Endothelial cell of umbilical vein (primary cell): ENCODE measurements at regions not wholly inside any gene's neighbourhood (a gene's known extent, or its start where the extent isn't known, plus 50 kb on each side); places are given as distances from the start of the nearest gene placed in this dataset.

Source experiments
- BruUV-seq: library from RNA; stranded (reverse); fragments of 400-500 nt; replicated peaks from 2 replicates; lab custom pipeline; 2021; lab: Mats Ljungman, UMichigan
- CTCF ChIA-PET: fragments of 300-600, 350-600 bp; sonication (Branson Sonifier 250); formaldehyde crosslinking; loops from one replicate; lab custom pipeline; 2021; ENCODE audit warnings: antibody characterized with exemption, inconsistent platforms; lab: Charles Lee
- POLR2A ChIA-PET: fragments of 300-600, 350-600 bp; sonication (Branson Sonifier 250); formaldehyde crosslinking; loops from one replicate; lab custom pipeline; 2021; ENCODE audit warnings: antibody characterized with exemption, inconsistent platforms; lab: Charles Lee
- DNase-seq: peaks from one replicate; pipeline ENCODE4 v3.0.0-alpha.2; 2011; ENCODE audit warnings: low read depth, low spot score
- FAIRE-seq: peaks from 2 replicates; lab custom pipeline; 2011; peaks lifted over from hg19 to GRCh38; lab: Jason Lieb, UNC
- H2AFZ ChIP-seq: 2 replicates; pipeline ENCODE4 v1.6.0; 2012; ENCODE audit warnings: low read depth, low read length, control low read depth, inconsistent platforms
- H3K27ac ChIP-seq: 2 replicates; pipeline ENCODE4 v1.5.1; 2011; ENCODE audit warnings: low read depth, mild to moderate bottlenecking, control low read depth, low read length, moderate library complexity; ENCODE audit not compliant: insufficient read depth
- H3K27me3 ChIP-seq, 2 experiments: 2 replicates each; pipeline versions ENCODE4 v1.6.0 to v1.6.1; 2011; ENCODE audit warnings: low read length in 2 of 2, mixed read lengths in 1 of 2; ENCODE audit not compliant: control insufficient read depth in 2 of 2, insufficient read depth in 2 of 2
- H3K36me3 ChIP-seq, 2 experiments: 2 replicates in 1 of 2; 3 replicates in 1 of 2; pipeline ENCODE4 v1.5.1; 2011; ENCODE audit warnings: low read length in 2 of 2, mild to moderate bottlenecking in 1 of 2, moderate library complexity in 1 of 2; ENCODE audit not compliant: control insufficient read depth in 2 of 2, insufficient read depth in 2 of 2; ENCODE audit errors: extremely low read depth in 1 of 2
- H3K4me1 ChIP-seq: 3 replicates; pipeline ENCODE4 v1.5.1; 2011; ENCODE audit warnings: mild to moderate bottlenecking, low read length; ENCODE audit not compliant: control insufficient read depth, insufficient read depth; ENCODE audit errors: extremely low read depth
- H3K4me2 ChIP-seq: 2 replicates; pipeline ENCODE4 v1.6.1; 2011; ENCODE audit warnings: low read length, control low read depth, mixed read lengths; ENCODE audit not compliant: insufficient read depth
- H3K4me3 ChIP-seq, 3 experiments: fragments of 200-600 bp in 1 of 3; sonication (generic), shearing (Covaris generic) in 1 of 3; replicated peaks in 1 of 3; 2 replicates each; pipeline ENCODE4 v1.5.1; 2011 to 2016; ENCODE audit warnings: control low read depth in 3 of 3, low read length in 3 of 3, mild to moderate bottlenecking in 2 of 3, inconsistent platforms in 1 of 3, low read depth in 1 of 3, moderate library complexity in 1 of 3; ENCODE audit not compliant: insufficient read depth in 1 of 3
- H3K79me2 ChIP-seq: 2 replicates; pipeline ENCODE4 v1.6.0; 2012; ENCODE audit warnings: low read length, inconsistent platforms; ENCODE audit not compliant: control insufficient read depth, insufficient read depth
- H3K9ac ChIP-seq: replicated peaks from 2 replicates; pipeline ENCODE3; 2011; ENCODE audit warnings: low read length, control low read depth; ENCODE audit not compliant: insufficient read depth; ENCODE audit errors: extremely low read depth
- H3K9me1 ChIP-seq: replicated peaks from 3 replicates; pipeline ENCODE4 v1.6.0; 2011; ENCODE audit warnings: mild to moderate bottlenecking, low read length; ENCODE audit not compliant: control insufficient read depth, insufficient read depth; ENCODE audit errors: extremely low read depth
- H3K9me3 ChIP-seq: replicated peaks from 2 replicates; pipeline ENCODE4 v1.5.1; 2012; ENCODE audit warnings: low read length, inconsistent platforms; ENCODE audit not compliant: control insufficient read depth, insufficient read depth
- H4K20me1 ChIP-seq: replicated peaks from 2 replicates; pipeline ENCODE3; 2011; ENCODE audit warnings: mild to moderate bottlenecking, low read length; ENCODE audit not compliant: control insufficient read depth, insufficient read depth; ENCODE audit errors: extremely low read depth
- CTCF ChIP-seq, 2 donors: IDR thresholded peaks; 1 replicate in 1 of 2; 2 replicates in 1 of 2; pipeline ENCODE4 v1.5.1; 2011; ENCODE audit warnings: low read length in 2 of 2, mild to moderate bottlenecking in 2 of 2, moderate library complexity in 2 of 2, control low read depth in 1 of 2, inconsistent platforms in 1 of 2, low read depth in 1 of 2; ENCODE audit not compliant: insufficient read depth in 1 of 2; ENCODE audit errors: extremely low read depth in 1 of 2
- EZH2 ChIP-seq: IDR thresholded peaks from 2 replicates; pipeline ENCODE4 v1.6.1; 2012; ENCODE audit warnings: borderline replicate concordance, low read depth, mild to moderate bottlenecking, moderate library complexity, low read length, inconsistent platforms; ENCODE audit not compliant: severe bottlenecking
- FOS ChIP-seq: IDR thresholded peaks from 2 replicates; pipeline ENCODE4 v1.6.1; 2011; ENCODE audit warnings: mild to moderate bottlenecking, low read length, moderate library complexity, borderline replicate concordance; ENCODE audit not compliant: insufficient read depth
- GATA2 ChIP-seq: IDR thresholded peaks from 2 replicates; pipeline ENCODE4 v1.7.0; 2011; ENCODE audit warnings: low read depth, mild to moderate bottlenecking, moderate library complexity, mixed read lengths, low read length; ENCODE audit not compliant: insufficient read length, insufficient read depth
- JUN ChIP-seq: IDR thresholded peaks from 2 replicates; pipeline ENCODE4 v1.6.1; 2011; ENCODE audit warnings: borderline replicate concordance, low read depth; ENCODE audit not compliant: insufficient read length, insufficient read depth
- MAX ChIP-seq: IDR thresholded peaks from 2 replicates; pipeline ENCODE4 v1.6.1; 2011; ENCODE audit not compliant: insufficient read depth, insufficient read length
- MYC ChIP-seq: IDR thresholded peaks from one replicate; pipeline ENCODE4 v1.6.1; 2011; ENCODE audit warnings: mild to moderate bottlenecking, low read depth, low read length
- POLR2A ChIP-seq: IDR thresholded peaks from 2 replicates; pipeline ENCODE4 v1.6.1; 2012; ENCODE audit warnings: low read depth, mild to moderate bottlenecking, control low read depth, low read length
- POLR2AphosphoS5 ChIP-seq: IDR thresholded peaks from 2 replicates; pipeline ENCODE4 v1.6.1; 2012; ENCODE audit warnings: low read depth, mild to moderate bottlenecking, control low read depth, low read length, moderate library complexity; ENCODE audit not compliant: insufficient read depth
- dilution Hi-C: fragments of 300-500 bp; cut with MboI; formaldehyde crosslinking; loops from one replicate; pipeline ENCODE4 v1.15.0; 2019; ENCODE audit warnings: low sequenced_read_pairs; ENCODE audit not compliant: extremely low pct_ligation_motif_present
- intact Hi-C: fragments of 100-400 bp; cut with micrococcal nuclease; formaldehyde crosslinking; loops from one replicate; pipeline ENCODE4 v1.10.0; 2022

GRCh38 chr2:52391621-52392020 is 1359.7 kb upstream of the NRXN1 start:
- Histone ChIP-seq H3K9ac (no peak overlapping the region), H4K20me1 (no peaks in the 10 kb centered on the region), H3K79me2 (no peaks in the 10 kb centered on the region), H2AFZ (no peak overlapping the region), H3K4me1 (no peaks in the 10 kb centered on the region), H3K9me3 (no peaks in the 10 kb centered on the region), H3K36me3 (no peaks in the 10 kb centered on the region), H3K27me3 (no peaks in the 10 kb centered on the region), H3K4me2 (no peak overlapping the region), H3K9me1 (no peaks in the 10 kb centered on the region), H3K27ac (no peak overlapping the region), H3K4me3 (no peak overlapping the region)
- dilution Hi-C loops: no loop called here
- no peak for TF ChIP-seq POLR2A
- no peak for TF ChIP-seq POLR2AphosphoS5
- no peak for TF ChIP-seq CTCF (IDR thresholded peaks at IDR 0.05; ENCODE audit: extremely low read depth in 1 of 2, insufficient read depth in 1 of 2, low read depth in 1 of 2, low read length in 2 of 2)
- no peak for TF ChIP-seq JUN
- no peak for TF ChIP-seq EZH2
- no peak for TF ChIP-seq MYC
- FAIRE-seq (no peak), DNase-seq (no peak)
- ChIA-PET POLR2A (no interaction called here), CTCF (no interaction called here)
- intact Hi-C loops: no loop called here
- BruUV-seq: no TSS peak

DNA sequence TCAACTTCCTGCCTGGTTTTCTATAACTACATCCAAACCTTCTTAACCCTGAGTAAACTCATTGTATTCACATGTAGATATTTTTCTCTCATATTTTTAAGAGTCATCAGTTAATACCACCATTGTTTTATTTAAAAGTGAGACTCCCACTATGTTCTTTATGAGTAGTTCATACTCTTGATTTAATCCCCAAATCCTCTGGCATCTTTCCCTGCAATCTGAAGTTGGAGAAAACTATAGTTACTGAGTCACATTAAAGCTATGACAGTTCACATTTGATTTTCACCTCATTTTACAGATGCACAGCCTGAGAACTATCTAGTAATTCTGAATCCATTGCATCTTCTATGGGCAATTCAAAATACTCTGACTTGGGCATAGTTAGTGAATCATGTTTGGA is 1358.7 kb upstream of the NRXN1 start:
- no peak overlapping the region for H3K4me3 ChIP-seq
- no peaks in the 10 kb centered on the region for H3K4me1 ChIP-seq
- H3K9ac ChIP-seq: no peak overlapping the region
- H3K36me3 ChIP-seq: no peaks in the 10 kb centered on the region
- no peaks in the 10 kb centered on the region for H3K9me3 ChIP-seq
- ChIA-PET CTCF (no interaction called here), POLR2A (no interaction called here)
- H3K27me3 ChIP-seq: no peaks in the 10 kb centered on the region
- no peak for DNase-seq
- intact Hi-C loops (no loop called here), dilution Hi-C loops (no loop called here)
- no peak overlapping the region for H3K27ac ChIP-seq
- no TSS peak for BruUV-seq
- H2AFZ ChIP-seq: no peak overlapping the region
- FAIRE-seq: no peak
- no peaks in the 10 kb centered on the region for H3K9me1 ChIP-seq
- no peak for TF ChIP-seq EZH2
- TF ChIP-seq MYC: no peak
- TF ChIP-seq GATA2: no peak
- TF ChIP-seq MAX: no peak
- TF ChIP-seq FOS: no peak
- TF ChIP-seq JUN: no peak
- TF ChIP-seq CTCF (IDR thresholded peaks at IDR 0.05; ENCODE audit: extremely low read depth in 1 of 2, insufficient read depth in 1 of 2, low read depth in 1 of 2, low read length in 2 of 2): no peak
- TF ChIP-seq POLR2AphosphoS5: no peak
- TF ChIP-seq POLR2A: no peak
- H3K4me2 ChIP-seq: no peak overlapping the region
- H4K20me1 ChIP-seq: no peaks in the 10 kb centered on the region
- H3K79me2 ChIP-seq: no peaks in the 10 kb centered on the region
